IMR-90 (cell line): ENCODE measurements at regions not wholly inside any gene's neighbourhood (a gene's known extent, or its start where the extent isn't known, plus 50 kb on each side); places are given as distances from the start of the nearest gene placed in this dataset.
"Not testable (repeated sequence)": the region's sequence is repeated elsewhere in the genome, so short reads cannot be mapped to it uniquely, and the experiment has no call there.

Experiments
- ATAC-seq: fragments of 200-7000 bp; cut with Tn5 transposase; 2 replicates; pipeline ENCODE4 v1.9.1; 2020; ENCODE audit warnings: low read depth, mild to moderate bottlenecking, moderate library complexity
- BruUV-seq: library from RNA; stranded (reverse); fragments of 400-500 nt; replicated peaks from 2 replicates; lab custom pipeline; 2021; lab: Mats Ljungman, UMichigan
- CTCF ChIA-PET: fragments of 300-600 bp; formaldehyde crosslinking; extraction: SDS; loops from one replicate; lab custom pipeline; 2021; ENCODE audit warnings: antibody characterized with exemption; lab: Yijun Ruan, JAX
- POLR2A ChIA-PET: fragments of 300-600 bp; sonication (Branson Sonifier 250); formaldehyde crosslinking; loops from one replicate; lab custom pipeline; 2022; ENCODE audit warnings: antibody characterized with exemption; ENCODE audit not compliant: unreplicated experiment; lab: Charles Lee
- DNase-seq: peaks from one replicate; pipeline ENCODE4 v3.0.0; 2013
- H2AFZ ChIP-seq: replicated peaks from 2 replicates; pipeline ENCODE3; 2013; ENCODE audit warnings: low read length, mild to moderate bottlenecking; ENCODE audit not compliant: poor library complexity
- H2AK5ac ChIP-seq: 2 replicates; pipeline ENCODE4 v1.6.1; 2013; ENCODE audit warnings: low read depth, low read length, inconsistent platforms
- H2AK9ac ChIP-seq: replicated peaks from 2 replicates; pipeline ENCODE3; 2013; ENCODE audit warnings: mild to moderate bottlenecking, low read depth, low read length, moderate library complexity; ENCODE audit not compliant: poor library complexity
- H2BK120ac ChIP-seq: 2 replicates; pipeline ENCODE4 v1.6.1; 2013; ENCODE audit warnings: low read depth, low read length, inconsistent platforms
- H2BK15ac ChIP-seq: 3 replicates; pipeline ENCODE4 v1.6.1; 2013; ENCODE audit warnings: low read depth, low read length, inconsistent platforms
- H2BK20ac ChIP-seq: 2 replicates; pipeline ENCODE4 v1.6.1; 2013; ENCODE audit warnings: low read depth, mild to moderate bottlenecking, inconsistent platforms, low read length, moderate library complexity
- H2BK5ac ChIP-seq: 2 replicates; pipeline ENCODE4 v1.6.1; 2013; ENCODE audit warnings: mild to moderate bottlenecking, low read depth, low read length, inconsistent platforms; ENCODE audit not compliant: poor library complexity, severe bottlenecking
- H3K14ac ChIP-seq: replicated peaks from 2 replicates; pipeline ENCODE4 v1.6.1; 2013; ENCODE audit warnings: low read depth, low read length, inconsistent platforms
- H3K18ac ChIP-seq: 2 replicates; pipeline ENCODE4 v1.6.1; 2013; ENCODE audit warnings: low read depth, low read length, control low read depth
- H3K23ac ChIP-seq: 2 replicates; pipeline ENCODE4 v1.6.1; 2013; ENCODE audit warnings: low read depth, low read length, inconsistent platforms
- H3K27ac ChIP-seq: 2 replicates; pipeline ENCODE4 v1.5.1; 2013; ENCODE audit warnings: mild to moderate bottlenecking, control low read depth, low read length; ENCODE audit not compliant: insufficient read depth
- H3K27me3 ChIP-seq: 2 replicates; pipeline ENCODE4 v1.6.1; 2013; ENCODE audit warnings: low read length; ENCODE audit not compliant: control insufficient read depth, insufficient read depth
- H3K36me3 ChIP-seq: 2 replicates; pipeline ENCODE4 v1.6.1; 2013; ENCODE audit warnings: low read length, mixed read lengths; ENCODE audit not compliant: control insufficient read depth, insufficient read depth
- H3K4ac ChIP-seq: 2 replicates; pipeline ENCODE4 v1.6.1; 2013; ENCODE audit warnings: low read depth, low read length, inconsistent platforms
- H3K4me1 ChIP-seq: 2 replicates; pipeline ENCODE4 v1.6.1; 2013; ENCODE audit warnings: low read length, mixed read lengths; ENCODE audit not compliant: control insufficient read depth, insufficient read depth
- H3K4me2 ChIP-seq: 2 replicates; pipeline ENCODE4 v1.6.1; 2013; ENCODE audit warnings: low read depth, mild to moderate bottlenecking, control low read depth, low read length, moderate library complexity
- H3K4me3 ChIP-seq: 2 replicates; pipeline ENCODE4 v1.5.1; 2013; ENCODE audit warnings: low read depth, mild to moderate bottlenecking, control low read depth, low read length, moderate library complexity; ENCODE audit not compliant: insufficient read depth
- H3K56ac ChIP-seq: 2 replicates; pipeline ENCODE4 v1.6.1; 2013; ENCODE audit warnings: low read length, inconsistent platforms; ENCODE audit not compliant: insufficient read depth; ENCODE audit errors: extremely low read depth
- H3K79me1 ChIP-seq, 2 experiments: 2 replicates each; pipeline ENCODE4 v1.6.1; 2013; ENCODE audit warnings: low read length in 2 of 2, inconsistent platforms in 1 of 2, low read depth in 1 of 2
- H3K9ac ChIP-seq: 2 replicates; pipeline ENCODE4 v1.6.1; 2013; ENCODE audit warnings: low read depth, low read length, control low read depth
- H3K9me1 ChIP-seq: 2 replicates; pipeline ENCODE4 v1.6.1; 2013; ENCODE audit warnings: low read length, inconsistent platforms; ENCODE audit not compliant: insufficient read depth
- H3K9me3 ChIP-seq: 2 replicates; pipeline ENCODE4 v1.6.1; 2013; ENCODE audit warnings: low read length; ENCODE audit not compliant: control insufficient read depth, insufficient read depth
- H4K20me1 ChIP-seq: 2 replicates; pipeline ENCODE4 v1.6.1; 2013; ENCODE audit warnings: low read length, inconsistent platforms; ENCODE audit not compliant: insufficient read depth
- H4K5ac ChIP-seq: 2 replicates; pipeline ENCODE4 v1.6.1; 2013; ENCODE audit warnings: mild to moderate bottlenecking, low read depth, low read length, control low read depth
- H4K8ac ChIP-seq, 2 experiments: 2 replicates each; pipeline ENCODE4 v1.6.1; 2013; ENCODE audit warnings: low read depth in 2 of 2, low read length in 2 of 2, control low read depth in 1 of 2, inconsistent platforms in 1 of 2
- H4K91ac ChIP-seq: 2 replicates; pipeline ENCODE4 v1.6.1; 2013; ENCODE audit warnings: low read depth, low read length, inconsistent platforms; ENCODE audit not compliant: insufficient read depth
- FOS ChIP-seq: fragments of 150-350 bp; IDR thresholded peaks from 2 replicates; pipeline ENCODE4 v1.6.1; 2016; ENCODE audit warnings: low read depth, low read length
- WGBS, 2 experiments: methylation state at CpG; one replicate each; pipeline versions ENCODE4 v1.1.5 to v1.1.7; 2013; ENCODE audit warnings: missing lambda C conversion rate in 2 of 2; ENCODE audit not compliant: insufficient read length in 1 of 2; ENCODE audit errors: extremely low coverage in 2 of 2; 5-methylcytosine and 5-hydroxymethylcytosine counted together
- dilution Hi-C: fragments of 300-500 bp; cut with HindIII; formaldehyde crosslinking; loops from one replicate; pipeline ENCODE4 v1.14.3; 2018; ENCODE audit warnings: low sequenced_read_pairs; ENCODE audit not compliant: unreplicated experiment
- in situ Hi-C: fragments of 300-500 bp; cut with MboI; formaldehyde crosslinking; loops from 3 replicates; pipeline ENCODE4 v1.14.3; 2019; ENCODE audit warnings: low sequenced_read_pairs, inconsistent platforms, mixed read lengths
- intact Hi-C: fragments of 100-400 bp; cut with micrococcal nuclease; formaldehyde crosslinking; loops from 2 replicates; pipeline ENCODE4 v1.10.0; 2022

DNA sequence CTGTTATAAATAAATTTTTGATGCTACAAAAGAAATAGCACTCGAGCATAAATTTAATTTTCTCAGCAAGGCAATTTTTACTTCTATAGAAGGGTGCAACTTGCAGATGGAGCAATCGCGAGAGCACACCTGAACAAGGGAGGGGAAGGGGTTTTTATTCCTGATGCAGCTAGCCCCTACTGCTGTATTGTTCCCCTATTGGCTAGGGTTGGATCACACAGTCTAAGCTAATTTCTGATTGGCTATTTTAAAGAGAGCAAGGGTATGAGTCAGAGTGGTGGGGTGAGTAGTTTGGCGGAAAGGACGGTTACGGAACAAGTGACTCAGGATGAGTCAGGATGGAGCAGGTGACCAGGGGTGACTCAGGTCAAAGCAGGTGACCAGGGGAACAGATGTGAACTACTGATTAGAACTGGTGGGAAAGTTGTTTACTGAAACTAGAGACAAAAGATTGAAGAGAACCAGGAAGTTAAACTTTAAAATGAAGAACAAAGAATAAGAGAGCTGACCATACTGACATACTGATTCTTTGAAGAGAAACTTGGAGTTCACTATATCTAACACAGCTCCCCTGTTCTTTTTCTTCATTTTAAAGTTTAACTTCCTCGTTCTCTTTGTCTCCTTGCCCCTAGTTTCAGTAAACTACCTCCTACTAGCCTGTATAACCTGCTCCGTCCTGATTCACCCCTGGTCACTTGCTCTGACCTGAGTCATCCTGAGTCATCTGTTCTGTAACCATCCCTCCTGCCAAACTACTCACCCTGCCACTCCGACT is 101.9 kb upstream of the SHB start:
- peak; percentile 62 for DNase-seq
- dilution Hi-C loops, H2BK20ac ChIP-seq, H2BK5ac ChIP-seq, H3K14ac ChIP-seq, H2AK5ac ChIP-seq, H3K9me3 ChIP-seq, H3K4me3 ChIP-seq, H3K27me3 ChIP-seq, H4K20me1 ChIP-seq, BruUV-seq, H2BK120ac ChIP-seq, H3K36me3 ChIP-seq, H3K4ac ChIP-seq, H2BK15ac ChIP-seq, H4K5ac ChIP-seq, H3K18ac ChIP-seq, POLR2A ChIA-PET, ATAC-seq, H3K23ac ChIP-seq, H3K27ac ChIP-seq, H3K9me1 ChIP-seq, intact Hi-C loops, H3K56ac ChIP-seq, H3K4me1 ChIP-seq, H3K9ac ChIP-seq, H3K79me1 ChIP-seq, H4K91ac ChIP-seq, H2AFZ ChIP-seq, H4K8ac ChIP-seq, H3K4me2 ChIP-seq, in situ Hi-C loops, H2AK9ac ChIP-seq: not testable (repeated sequence)
- CTCF ChIA-PET: interaction anchor here (1.3 kb wide), 1 partner anchor 31 kb away, joined by 3 read pairs; no protein-coding TSS in a partner anchor
- 60% methylated on average over 5 of the region's 9 CpGs; no CpG with 5 or more reads in 1 of the 2 experiments for WGBS, 2 experiments
- peak; percentile 28; the same call in 1 of the 2 replicates for TF ChIP-seq FOS

DNA sequence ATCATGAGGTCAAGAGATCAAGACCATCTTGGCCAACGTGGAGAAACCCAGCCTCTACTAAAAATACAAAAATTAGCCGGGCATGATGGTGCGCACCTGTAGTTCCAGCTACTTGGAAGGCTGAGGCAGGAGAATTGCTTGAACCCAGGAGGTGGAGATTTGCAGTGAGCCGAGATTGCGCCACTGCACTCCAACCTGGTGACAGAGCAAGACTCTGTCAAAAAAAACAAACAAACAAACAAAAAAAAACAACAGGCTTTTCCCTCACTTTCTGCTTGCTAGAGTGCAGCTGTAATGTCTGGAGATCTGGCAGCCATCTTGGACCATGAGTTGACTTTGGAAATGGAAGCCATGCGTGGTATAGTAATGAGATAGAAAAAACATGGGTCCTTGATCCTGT is 101.1 kb upstream of the SHB start:
- dilution Hi-C loops, intact Hi-C loops, H3K4me1 ChIP-seq, POLR2A ChIA-PET, H2BK120ac ChIP-seq, H3K4me2 ChIP-seq, H4K91ac ChIP-seq, H3K27ac ChIP-seq, H2AK5ac ChIP-seq, H3K9me3 ChIP-seq, H3K9ac ChIP-seq, H3K18ac ChIP-seq, H4K8ac ChIP-seq, H2AK9ac ChIP-seq, H3K4me3 ChIP-seq, H3K23ac ChIP-seq, H3K14ac ChIP-seq, H3K36me3 ChIP-seq, H3K9me1 ChIP-seq, H3K79me1 ChIP-seq, H4K5ac ChIP-seq, ATAC-seq, H2BK20ac ChIP-seq, H2BK5ac ChIP-seq, H3K4ac ChIP-seq, DNase-seq, H2BK15ac ChIP-seq, H3K56ac ChIP-seq, BruUV-seq, H4K20me1 ChIP-seq, in situ Hi-C loops, H2AFZ ChIP-seq: not testable (repeated sequence)
- CTCF ChIA-PET: interaction anchor here (1.3 kb wide), 1 partner anchor 30 kb away, joined by 3 read pairs; no protein-coding TSS in a partner anchor
- no CpG with 5 or more reads among the region's 6 CpGs for WGBS, 2 experiments
- H3K27me3 ChIP-seq: peaks cover 12% of the 10 kb centered on the region
